Spleen (tissue), 11 donors: ENCODE measurements at regions not wholly inside any gene's neighbourhood (a gene's known extent, or its start where the extent isn't known, plus 50 kb on each side); places are given as distances from the start of the nearest gene placed in this dataset.

Experiments
- DNase-seq: peaks from one replicate; pipeline ENCODE4 v3.0.0-alpha.2; 2020
- H3K27ac ChIP-seq, 8 donors: fragments of 200-600 bp; sonication (generic) in 7 of 8; 1 replicate in 4 of 8; 2 replicates in 4 of 8; pipeline versions ENCODE4 v1.5.0 to v1.8.0; 2016 to 2021; ENCODE audit warnings: inconsistent platforms in 4 of 8, mild to moderate bottlenecking in 4 of 8, moderate library complexity in 1 of 8
- H3K27me3 ChIP-seq, 7 donors: fragments of 200-600 bp; sonication (generic) in 6 of 7; replicated peaks in 1 of 7; 1 replicate in 4 of 7; 2 replicates in 3 of 7; pipeline versions ENCODE4 v1.5.0 to v1.8.0; 2016 to 2021; ENCODE audit warnings: inconsistent platforms in 3 of 7, mild to moderate bottlenecking in 1 of 7
- H3K36me3 ChIP-seq, 6 donors: fragments of 200-600 bp; sonication (generic) in 5 of 6; 1 replicate in 4 of 6; 2 replicates in 2 of 6; pipeline versions ENCODE4 v1.5.0 to v1.8.0; 2016 to 2021; ENCODE audit warnings: inconsistent platforms in 2 of 6
- H3K4me1 ChIP-seq, 6 donors: fragments of 200-600 bp; sonication (generic) in 5 of 6; 1 replicate in 3 of 6; 2 replicates in 3 of 6; pipeline versions ENCODE4 v1.5.0 to v1.8.0; 2016 to 2021; ENCODE audit warnings: inconsistent platforms in 3 of 6
- H3K4me3 ChIP-seq, 8 donors: fragments of 200-600 bp; sonication (generic) in 7 of 8; 1 replicate in 4 of 8; 2 replicates in 4 of 8; pipeline versions ENCODE4 v1.5.0 to v1.8.0; 2016 to 2021; ENCODE audit warnings: inconsistent platforms in 4 of 8, mild to moderate bottlenecking in 4 of 8, moderate library complexity in 2 of 8
- H3K9me3 ChIP-seq, 8 donors: fragments of 200-600 bp; sonication (generic) in 7 of 8; 1 replicate in 4 of 8; 2 replicates in 4 of 8; pipeline versions ENCODE4 v1.5.0 to v1.8.0; 2016 to 2021; ENCODE audit warnings: inconsistent platforms in 4 of 8
- POLR2A ChIP-seq, 3 donors: fragments of 450-650 bp; IDR thresholded peaks; one replicate each; pipeline ENCODE4 v1.5.1; 2017; ENCODE audit warnings: antibody characterized with exemption in 3 of 3, mild to moderate bottlenecking in 1 of 3
- POLR2AphosphoS5 ChIP-seq, 3 donors: sonication (generic); formaldehyde crosslinking; IDR thresholded peaks; one replicate each; pipeline ENCODE4 v1.5.1; 2017; ENCODE audit warnings: antibody characterized with exemption in 3 of 3
- WGBS, 5 donors: extraction: QIAGEN DNeasy Blood & Tissue Kit in 3 of 5; methylation state at CpG; one replicate each; pipeline versions ENCODE4 v1.1.5 to v1.1.7; 2013 to 2018; 5-methylcytosine and 5-hydroxymethylcytosine counted together
- intact Hi-C: fragments of 100-400 bp; cut with DNase I; formaldehyde crosslinking; loops from one replicate; pipeline ENCODE4 v1.15.0; 2023; ENCODE audit warnings: low total_unique reads
- TF ChIP-seq, protein P1 (sequence below), 11 experiments: fragments of 200-600 bp in 7 of 11; fragments of 450-650 bp in 4 of 11; sonication (generic) in 4 of 11; IDR thresholded peaks in 8 of 11; conservative IDR thresholded peaks in 3 of 11; 1 replicate in 7 of 11; 2 replicates in 4 of 11; pipeline versions ENCODE4 v1.4.0 to v1.8.0; 2016 to 2021; ENCODE audit warnings: antibody characterized with exemption in 11 of 11, inconsistent platforms in 4 of 11, mild to moderate bottlenecking in 1 of 11
- donor health status: healthy with polysubstance abuse.
- donor health status: DM: no; HTN: no; CAD: no; lungs with moderate emphysema.
- donor health status: DM: no; HTN: no; CAD: no.
- donor health status: Bipolar disorder and iron deficiency.
- donor health status: healthy.
- donor health status: DM: no; HTN: no; CAD: no.
- donor health status: DM: yes; HTN: yes; CAD: no.

DNA sequence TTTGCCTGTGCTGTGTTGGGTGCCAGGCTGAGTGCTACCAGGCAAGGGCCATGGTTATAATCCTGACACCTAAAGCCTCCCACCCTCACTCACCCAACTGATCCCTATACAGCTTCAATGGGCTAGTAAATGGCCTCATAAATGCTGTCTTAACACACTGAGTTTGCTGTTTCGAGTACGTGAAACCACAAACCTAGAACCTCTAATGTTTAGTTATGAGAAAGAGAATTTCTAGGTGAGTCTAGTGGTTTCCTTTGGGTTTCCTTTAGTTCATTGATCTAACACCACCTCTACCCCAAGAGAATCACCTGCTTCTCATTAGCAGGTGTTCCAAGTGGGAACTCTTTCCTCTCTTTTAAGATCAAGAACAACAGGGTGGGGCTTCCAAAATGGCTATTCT lies 172.0 kb downstream of the MC4R start:
- intact Hi-C loops = no loop called here
- no peak for DNase-seq
- H3K27ac ChIP-seq = no peak overlapping the region
- H3K36me3 ChIP-seq = no peaks in the 10 kb centered on the region
- no peaks in the 10 kb centered on the region for H3K4me1 ChIP-seq
- H3K4me3 ChIP-seq = no peak overlapping the region
- no peaks in the 10 kb centered on the region for H3K27me3 ChIP-seq
- TF ChIP-seq, protein P1, sequence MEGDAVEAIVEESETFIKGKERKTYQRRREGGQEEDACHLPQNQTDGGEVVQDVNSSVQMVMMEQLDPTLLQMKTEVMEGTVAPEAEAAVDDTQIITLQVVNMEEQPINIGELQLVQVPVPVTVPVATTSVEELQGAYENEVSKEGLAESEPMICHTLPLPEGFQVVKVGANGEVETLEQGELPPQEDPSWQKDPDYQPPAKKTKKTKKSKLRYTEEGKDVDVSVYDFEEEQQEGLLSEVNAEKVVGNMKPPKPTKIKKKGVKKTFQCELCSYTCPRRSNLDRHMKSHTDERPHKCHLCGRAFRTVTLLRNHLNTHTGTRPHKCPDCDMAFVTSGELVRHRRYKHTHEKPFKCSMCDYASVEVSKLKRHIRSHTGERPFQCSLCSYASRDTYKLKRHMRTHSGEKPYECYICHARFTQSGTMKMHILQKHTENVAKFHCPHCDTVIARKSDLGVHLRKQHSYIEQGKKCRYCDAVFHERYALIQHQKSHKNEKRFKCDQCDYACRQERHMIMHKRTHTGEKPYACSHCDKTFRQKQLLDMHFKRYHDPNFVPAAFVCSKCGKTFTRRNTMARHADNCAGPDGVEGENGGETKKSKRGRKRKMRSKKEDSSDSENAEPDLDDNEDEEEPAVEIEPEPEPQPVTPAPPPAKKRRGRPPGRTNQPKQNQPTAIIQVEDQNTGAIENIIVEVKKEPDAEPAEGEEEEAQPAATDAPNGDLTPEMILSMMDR (IDR thresholded peaks at IDR 0.05 in 8 of 11, conservative IDR thresholded peaks at IDR 0.05 in 3 of 11) = no peak
- no peak for TF ChIP-seq POLR2A (IDR thresholded peaks at IDR 0.05)
- TF ChIP-seq POLR2AphosphoS5 (IDR thresholded peaks at IDR 0.05) = no peak
- WGBS, 5 donors = 62 to 85% (median 75%) methylated on average over 2 of the region's 2 CpGs
- no peaks in the 10 kb centered on the region for H3K9me3 ChIP-seq

DNA sequence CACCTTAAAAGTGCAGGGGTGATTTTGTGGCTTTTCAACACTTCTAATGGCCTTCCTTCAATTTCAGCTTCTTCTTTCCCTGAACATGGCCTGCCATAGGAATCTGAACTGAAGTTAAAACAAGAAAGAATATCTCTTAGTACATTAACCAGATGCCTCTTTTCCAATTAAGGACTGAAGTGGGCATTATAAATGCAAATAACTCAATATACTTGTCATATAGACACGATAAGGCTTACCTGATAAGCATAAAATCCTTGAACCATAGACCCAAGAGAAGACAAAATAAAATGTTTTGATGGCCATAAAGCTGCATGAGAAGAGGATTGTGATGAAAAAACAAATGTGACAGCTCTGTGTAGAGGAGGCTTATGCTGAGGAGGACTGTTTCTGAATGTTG lies 173.1 kb downstream of the MC4R start:
- Histone ChIP-seq H3K27me3 (no peaks in the 10 kb centered on the region), H3K27ac (no peak overlapping the region), H3K36me3 (no peaks in the 10 kb centered on the region), H3K4me3 (no peak overlapping the region), H3K9me3 (no peaks in the 10 kb centered on the region), H3K4me1 (no peaks in the 10 kb centered on the region)
- no peak for DNase-seq
- TF ChIP-seq POLR2AphosphoS5 (IDR thresholded peaks at IDR 0.05) (no peak), POLR2A (IDR thresholded peaks at IDR 0.05) (no peak)
- TF ChIP-seq, protein P1 (IDR thresholded peaks at IDR 0.05 in 8 of 11, conservative IDR thresholded peaks at IDR 0.05 in 3 of 11) = no peak
- intact Hi-C loops = no loop called here
- 69 to 79% (median 76%) methylated on average over 1 of the region's 1 CpG for WGBS, 5 donors

GRCh38 chr18:60197671-60198462 lies 174.7 kb downstream of the MC4R start:
- no peak overlapping the region for H3K4me3 ChIP-seq
- TF ChIP-seq POLR2AphosphoS5 (IDR thresholded peaks at IDR 0.05) = no peak
- TF ChIP-seq, protein P1 (IDR thresholded peaks at IDR 0.05 in 8 of 11, conservative IDR thresholded peaks at IDR 0.05 in 3 of 11) = no peak
- TF ChIP-seq POLR2A (IDR thresholded peaks at IDR 0.05) = no peak
- no peaks in the 10 kb centered on the region for H3K9me3 ChIP-seq
- H3K4me1 ChIP-seq = no peaks in the 10 kb centered on the region
- H3K27ac ChIP-seq = no peak overlapping the region
- 60 to 75% (median 73%) methylated on average over 3 of the region's 3 CpGs for WGBS, 5 donors
- no peaks in the 10 kb centered on the region for H3K27me3 ChIP-seq
- no peak for DNase-seq
- H3K36me3 ChIP-seq = no peaks in the 10 kb centered on the region
- intact Hi-C loops = no loop called here

DNA sequence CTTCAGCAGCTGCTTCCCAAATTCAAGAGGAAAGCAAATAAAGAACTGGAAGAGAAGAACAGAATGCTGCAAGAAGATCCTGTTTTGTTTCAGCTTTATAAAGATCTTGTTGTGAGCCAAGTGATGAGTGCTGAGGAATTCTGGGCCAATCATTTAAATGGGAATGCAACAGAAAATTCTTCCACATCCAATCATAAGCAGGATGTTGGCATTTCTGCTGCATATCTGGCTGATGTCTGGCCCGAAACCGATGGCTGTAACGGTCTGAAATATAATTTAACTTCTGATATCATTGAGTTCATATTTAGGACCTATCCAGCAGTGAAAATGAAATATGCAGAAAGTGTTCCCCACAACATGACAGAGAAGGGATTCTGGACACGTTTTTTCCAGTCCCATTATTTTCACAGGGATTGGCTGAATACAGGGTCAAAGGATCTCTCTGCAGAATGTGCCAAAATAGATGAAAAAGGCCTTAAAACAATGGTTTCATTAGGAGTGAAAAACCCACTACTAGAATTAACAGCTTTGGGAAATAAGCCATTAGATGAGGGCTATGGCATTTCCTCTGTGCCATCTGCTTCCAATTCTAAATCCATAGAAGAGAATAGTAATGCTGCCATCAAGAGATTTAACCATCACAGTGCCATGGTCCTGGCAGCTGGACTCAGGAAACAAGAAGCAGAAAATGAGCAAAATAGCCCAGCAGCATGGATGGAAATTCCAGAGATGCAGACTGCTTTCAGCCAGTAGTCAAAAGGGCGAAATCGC lies 175.6 kb downstream of the MC4R start:
- Histone ChIP-seq H3K27ac (no peak overlapping the region), H3K9me3 (no peaks in the 10 kb centered on the region), H3K4me3 (no peak overlapping the region), H3K36me3 (no peaks in the 10 kb centered on the region), H3K27me3 (no peaks in the 10 kb centered on the region), H3K4me1 (no peaks in the 10 kb centered on the region)
- TF ChIP-seq, protein P1 (IDR thresholded peaks at IDR 0.05 in 8 of 11, conservative IDR thresholded peaks at IDR 0.05 in 3 of 11) = no peak
- no peak for TF ChIP-seq POLR2AphosphoS5 (IDR thresholded peaks at IDR 0.05)
- intact Hi-C loops = no loop called here
- WGBS, 5 donors = 68 to 87% (median 79%) methylated on average over 6 of the region's 6 CpGs
- DNase-seq = no peak
